ENCODE measurements at regions not wholly inside any gene's neighbourhood (a gene's known extent, or its start where the extent isn't known, plus 50 kb on each side); places are given as distances from the start of the nearest gene placed in this dataset.
A peak's percentile ranks its signal among the peaks of the same experiment; 100 is the strongest.

DNA sequence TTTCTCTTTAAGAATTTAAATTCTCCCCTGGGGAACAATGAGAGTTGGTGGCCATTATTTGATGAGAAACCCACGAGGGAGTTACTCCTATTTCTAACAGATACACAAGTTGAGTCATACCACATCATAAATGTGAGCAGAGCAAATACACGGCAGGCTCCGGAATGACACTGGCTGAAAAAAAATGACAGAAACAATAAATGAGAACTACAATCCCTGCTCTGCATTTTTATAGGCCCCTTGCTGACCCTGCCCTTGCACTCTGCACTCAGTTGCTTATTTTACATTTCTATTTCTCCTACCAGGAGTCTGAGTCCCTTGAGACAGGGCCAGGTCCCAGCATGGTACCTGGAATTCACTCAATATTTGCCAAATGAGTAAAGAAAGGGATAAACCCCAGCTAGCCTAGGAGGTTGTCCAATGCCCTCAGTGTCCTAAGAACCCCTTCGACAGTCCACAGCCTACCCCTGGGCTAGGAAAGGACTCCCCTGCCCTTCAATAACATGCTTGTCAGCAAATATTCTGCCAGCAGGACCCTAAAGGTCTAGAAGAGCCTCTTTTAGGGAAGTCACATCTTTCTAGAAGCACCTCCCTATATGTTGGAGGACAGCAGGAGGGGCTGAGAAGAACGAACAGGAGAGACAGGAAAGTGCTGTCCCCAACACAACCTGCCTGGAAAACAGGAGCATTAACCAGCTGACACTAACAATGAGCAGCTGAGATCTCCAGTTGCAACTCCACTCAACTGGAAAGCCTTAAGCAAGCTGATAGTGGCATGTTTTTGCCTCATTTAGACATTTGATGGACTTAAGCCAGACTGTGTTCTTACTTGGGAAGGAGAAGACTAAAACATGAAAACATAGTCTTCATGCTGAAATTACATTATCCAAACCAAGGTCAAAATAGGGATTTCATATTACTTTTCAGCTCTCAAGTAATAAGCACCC is 191.2 kb downstream of the ACTL7B start:
- DNase-seq (ENCODE audit: low read depth), result no peak
- no peak overlapping the region for H3K4me3 ChIP-seq (ENCODE audit: low read depth, low read length)

DNA sequence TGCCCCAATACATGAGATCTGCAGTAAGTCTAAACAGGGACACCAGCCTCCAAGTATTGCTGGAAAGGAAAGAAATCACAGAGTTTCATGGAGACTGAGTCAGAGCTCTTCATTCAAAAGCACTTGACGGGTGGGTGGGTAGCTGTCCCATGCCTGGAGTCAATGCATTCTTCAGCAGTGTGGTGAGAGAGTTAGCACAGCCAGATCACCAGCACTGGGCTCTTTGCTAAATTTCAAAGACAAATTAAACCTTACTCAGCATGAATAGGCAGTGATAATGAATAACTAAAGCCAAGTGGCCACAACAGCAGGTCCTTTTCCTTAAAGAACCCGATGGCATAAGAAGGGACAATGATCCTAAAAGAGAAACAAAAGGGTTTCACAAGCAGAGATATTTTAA is 192.4 kb downstream of the ACTL7B start:
- DNase-seq (ENCODE audit: low read depth), result no peak
- H3K4me3 ChIP-seq (ENCODE audit: low read depth, low read length), result no peak overlapping the region

DNA sequence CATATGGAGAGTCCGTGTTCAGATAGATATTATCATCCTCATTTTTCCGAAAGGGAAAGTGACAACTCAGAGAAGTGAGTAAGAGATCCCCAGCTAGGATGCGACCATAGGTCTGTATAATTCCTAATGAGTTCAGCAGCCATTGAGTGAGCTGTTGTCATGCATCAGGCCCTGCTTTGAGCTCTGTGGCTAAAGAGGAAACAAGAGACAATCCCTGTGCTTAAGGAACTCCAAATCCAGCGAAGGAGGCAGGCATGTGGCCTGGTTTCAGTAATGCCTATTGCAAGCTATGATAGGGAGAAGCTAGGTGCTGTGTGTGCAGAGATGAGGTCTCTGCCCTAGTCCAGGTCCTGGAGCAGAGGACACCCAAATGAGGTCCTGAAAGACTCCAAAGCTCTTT is 192.8 kb downstream of the ACTL7B start:
- H3K4me3 ChIP-seq (ENCODE audit: low read depth, low read length), result no peak overlapping the region
- no peak for DNase-seq (ENCODE audit: low read depth)

DNA sequence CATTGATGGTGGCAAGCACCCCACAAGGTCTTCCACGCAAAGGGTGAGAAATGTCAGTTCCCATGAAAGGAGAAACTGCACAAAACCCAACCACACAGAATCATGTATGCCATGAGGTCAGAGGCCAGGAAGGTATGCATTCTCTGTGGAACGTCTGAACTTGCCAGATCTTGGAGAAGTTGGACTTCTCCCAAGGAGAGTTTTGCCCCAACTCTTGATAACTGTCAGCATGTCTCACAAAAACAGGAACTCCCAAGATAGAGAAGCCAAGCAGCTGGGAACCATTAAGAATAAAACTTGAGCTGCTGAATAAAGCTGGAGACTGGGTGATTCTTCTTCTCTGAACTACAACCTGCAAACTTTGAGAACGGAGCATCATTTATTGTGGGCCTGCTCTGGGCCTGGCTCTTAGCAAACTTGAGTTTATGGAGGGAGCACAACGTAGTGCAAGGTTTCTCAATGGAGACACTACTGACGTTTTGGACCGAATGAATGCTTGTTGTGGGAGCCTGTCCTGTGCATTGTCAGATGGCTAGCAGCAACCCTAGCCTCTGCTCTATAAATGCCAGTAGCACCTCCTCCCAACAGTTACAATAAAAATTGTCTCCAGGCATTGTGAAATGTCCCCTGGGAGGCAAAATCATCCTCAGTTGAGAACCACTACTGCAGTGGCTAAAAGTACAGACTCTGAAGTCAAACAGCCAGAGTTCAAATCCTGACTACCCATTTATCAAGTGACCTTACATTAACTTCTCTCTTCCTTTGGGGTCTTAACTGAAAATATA is 193.5 kb downstream of the ACTL7B start:
- no peak overlapping the region for H3K4me3 ChIP-seq (ENCODE audit: low read depth, low read length)
- no peak for DNase-seq (ENCODE audit: low read depth)

DNA sequence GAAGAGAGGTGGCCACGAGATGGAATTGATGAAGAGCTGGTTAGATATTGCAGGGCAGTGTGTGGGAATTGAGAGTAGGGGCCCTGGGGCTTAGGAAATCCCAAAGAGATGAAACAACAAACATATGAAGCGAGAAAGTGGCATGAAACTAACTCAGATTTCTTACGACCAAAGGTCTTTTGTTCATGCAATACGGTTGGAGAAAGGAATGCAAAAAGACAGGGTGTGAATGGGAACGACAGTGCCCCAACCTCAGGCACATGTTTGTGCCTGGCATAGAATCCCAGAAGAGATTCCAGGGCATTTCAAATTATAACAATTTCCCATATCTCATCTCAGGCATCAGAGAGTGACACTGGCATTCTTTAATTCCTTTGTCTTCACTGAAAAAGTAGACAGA is 199.2 kb downstream of the ACTL7B start:
- H3K4me3 ChIP-seq (ENCODE audit: low read depth, low read length), result no peak overlapping the region
- no peak for DNase-seq (ENCODE audit: low read depth)

DNA sequence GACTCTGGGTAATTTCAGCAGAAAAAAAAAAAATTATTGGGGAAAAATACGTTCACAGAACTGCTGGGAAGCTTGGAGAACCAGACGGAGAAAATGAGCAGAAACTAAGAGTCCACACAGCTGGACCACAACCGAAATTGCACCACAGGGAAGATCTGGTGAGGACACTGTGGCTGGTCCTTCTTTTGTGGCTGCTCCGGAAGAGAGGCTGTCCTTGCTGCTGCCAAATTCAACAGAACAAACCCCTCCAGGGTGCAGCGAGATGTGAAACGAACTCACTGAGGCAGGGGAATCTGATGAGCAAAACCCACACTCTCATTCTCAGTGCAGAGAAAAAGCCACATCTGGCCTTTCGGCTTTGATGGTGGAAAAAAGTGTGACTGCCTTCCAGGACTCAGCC is 200.0 kb downstream of the ACTL7B start:
- H3K4me3 ChIP-seq (ENCODE audit: low read depth, low read length), result no peak overlapping the region
- DNase-seq (ENCODE audit: low read depth), result no peak

DNA sequence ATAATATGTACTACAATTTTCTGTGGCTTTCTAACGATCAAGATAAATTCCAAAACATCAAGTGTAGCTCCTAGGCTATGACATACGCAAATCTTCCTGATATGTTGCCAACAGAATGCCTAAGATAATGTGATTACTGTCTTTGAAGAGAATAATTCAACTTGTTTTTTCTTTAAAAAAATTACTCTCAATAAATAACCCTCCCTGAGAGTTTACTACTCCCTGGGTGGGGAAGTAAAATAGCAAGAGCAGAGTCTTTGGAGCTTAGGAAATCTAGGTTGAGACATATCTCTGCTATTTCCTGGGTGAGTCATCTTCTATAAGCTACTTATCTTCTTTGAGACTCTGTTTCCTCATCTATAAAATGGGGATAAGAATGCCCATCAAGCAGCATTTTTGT is 201.2 kb downstream of the ACTL7B start:
- H3K4me3 ChIP-seq (ENCODE audit: low read depth, low read length), result no peak overlapping the region
- DNase-seq (ENCODE audit: low read depth), result no peak

DNA sequence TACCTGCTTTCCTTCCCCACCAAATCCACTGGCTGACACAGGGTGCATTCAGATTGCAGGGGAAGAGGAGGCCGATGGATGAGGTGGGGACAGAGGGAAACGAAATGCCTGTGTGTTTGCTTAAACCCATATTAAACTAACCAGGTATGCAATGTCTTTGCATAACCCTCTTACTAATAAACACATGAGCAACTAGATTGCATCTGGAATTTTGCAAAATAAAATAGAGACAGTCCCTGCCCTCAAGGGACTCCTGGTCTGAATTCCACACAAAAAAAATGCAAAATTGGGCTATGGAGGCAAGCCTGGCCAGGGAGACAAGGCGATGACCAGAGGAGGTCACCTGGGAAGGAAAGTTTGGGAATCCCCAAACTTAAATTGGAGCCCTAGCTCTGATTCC is 202.9 kb downstream of the ACTL7B start:
- DNase-seq (ENCODE audit: low read depth), result no peak

DNA sequence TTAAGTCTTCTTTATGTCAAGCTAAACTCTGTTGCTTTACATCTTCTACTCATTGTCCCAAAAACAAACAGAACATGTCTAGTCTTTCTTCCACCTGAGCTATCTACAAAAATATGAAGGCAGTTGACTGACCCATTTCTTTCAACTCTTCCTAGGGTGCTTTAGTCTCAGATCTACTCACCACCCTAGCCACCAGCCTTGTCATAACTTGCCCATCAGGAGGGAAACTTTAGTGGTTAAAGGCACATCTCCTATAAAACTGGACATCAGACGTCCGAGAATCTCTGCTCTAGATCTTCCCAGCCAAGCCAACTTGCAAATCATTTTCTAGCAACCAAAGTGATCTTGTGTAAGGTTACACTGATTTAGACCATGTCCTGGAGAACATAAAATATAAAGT is 205.0 kb downstream of the ACTL7B start:
- DNase-seq (ENCODE audit: low read depth), result no peak
- H3K4me3 ChIP-seq (ENCODE audit: low read depth, low read length), result no peak overlapping the region

More for the DNA sequence above, 202.9 kb downstream of the ACTL7B start:
- no peak overlapping the region for H3K4me3 ChIP-seq (ENCODE audit: low read depth, low read length)

DNA sequence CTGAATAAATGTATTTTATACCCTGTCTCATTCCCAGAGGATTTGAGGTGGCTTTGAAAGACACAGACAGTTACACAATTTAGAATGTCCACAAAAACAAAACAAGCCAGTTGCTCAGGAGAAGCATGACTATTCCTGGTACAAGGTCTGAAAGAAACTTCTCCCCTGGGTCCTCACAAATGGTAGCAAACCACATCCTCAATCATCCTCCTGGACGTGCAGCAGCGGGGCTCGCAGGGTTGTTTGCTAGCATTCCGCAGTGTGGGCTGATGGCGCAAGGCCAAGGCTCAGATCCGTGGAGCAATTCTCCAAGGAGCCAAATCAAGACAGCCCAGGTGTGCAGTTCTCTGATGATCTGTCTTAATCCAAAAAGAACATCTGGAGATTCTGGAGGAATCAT is 210.3 kb downstream of the ACTL7B start:
- H3K4me3 ChIP-seq (ENCODE audit: low read depth, low read length), result no peak overlapping the region
- DNase-seq (ENCODE audit: low read depth), result peak; percentile 23

DNA sequence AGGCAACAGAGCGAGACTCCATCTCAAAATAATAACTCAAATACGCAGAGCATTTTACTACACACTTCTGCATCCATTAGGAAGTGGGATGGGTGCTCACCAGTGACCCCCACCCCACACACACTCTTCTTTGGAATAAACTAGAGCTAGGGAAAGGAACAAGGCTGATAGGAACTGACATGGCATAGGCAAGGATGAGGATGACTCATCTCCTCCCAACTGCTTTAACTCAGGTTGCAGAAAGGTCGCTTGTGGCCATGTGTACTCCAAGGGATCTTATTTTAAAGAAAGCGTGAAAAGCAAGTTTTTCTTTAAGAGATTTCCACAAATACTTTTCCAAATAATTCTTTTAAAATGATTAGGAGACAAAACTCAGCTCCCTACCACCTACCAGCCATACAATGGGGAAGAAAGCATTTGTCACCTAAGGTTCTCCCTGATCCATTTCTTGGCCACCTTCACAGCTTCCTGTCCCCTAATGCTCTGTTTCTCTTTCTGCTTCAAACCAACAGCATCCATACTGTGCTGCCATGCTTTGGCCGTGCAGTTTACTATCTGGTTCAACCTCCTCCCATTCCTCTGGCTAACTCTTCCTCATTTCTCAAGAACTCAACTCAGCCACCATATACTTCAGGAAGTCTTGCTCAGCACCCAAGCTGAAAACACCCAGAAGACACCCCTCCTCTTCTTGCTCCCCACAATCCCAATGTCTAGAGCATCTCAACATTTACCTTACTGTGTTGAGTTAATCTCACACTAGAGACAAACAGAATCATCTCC is 211.9 kb downstream of the ACTL7B start:
- H3K4me3 ChIP-seq (ENCODE audit: low read depth, low read length), result no peak overlapping the region
- DNase-seq (ENCODE audit: low read depth), result no peak

DNA sequence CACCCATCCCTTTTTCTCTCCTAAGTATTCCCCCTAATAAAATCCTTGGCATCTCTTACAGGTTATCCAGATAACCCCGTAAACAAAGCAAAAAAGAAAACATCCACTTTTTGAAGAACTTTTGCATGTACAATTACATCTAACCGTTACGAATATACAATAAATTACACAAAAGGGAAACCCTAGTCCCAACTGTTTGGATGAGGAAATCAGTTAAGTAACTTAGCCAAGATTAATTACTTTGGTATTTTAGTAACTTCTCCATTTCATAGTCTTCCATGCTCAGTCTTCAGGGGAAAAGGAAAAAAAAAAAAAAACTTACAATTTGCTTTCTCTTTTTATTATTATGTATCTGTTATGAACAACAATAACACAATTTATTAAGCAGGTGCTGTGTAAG is 212.9 kb downstream of the ACTL7B start:
- H3K4me3 ChIP-seq (ENCODE audit: low read depth, low read length), result no peak overlapping the region
- no peak for DNase-seq (ENCODE audit: low read depth)

DNA sequence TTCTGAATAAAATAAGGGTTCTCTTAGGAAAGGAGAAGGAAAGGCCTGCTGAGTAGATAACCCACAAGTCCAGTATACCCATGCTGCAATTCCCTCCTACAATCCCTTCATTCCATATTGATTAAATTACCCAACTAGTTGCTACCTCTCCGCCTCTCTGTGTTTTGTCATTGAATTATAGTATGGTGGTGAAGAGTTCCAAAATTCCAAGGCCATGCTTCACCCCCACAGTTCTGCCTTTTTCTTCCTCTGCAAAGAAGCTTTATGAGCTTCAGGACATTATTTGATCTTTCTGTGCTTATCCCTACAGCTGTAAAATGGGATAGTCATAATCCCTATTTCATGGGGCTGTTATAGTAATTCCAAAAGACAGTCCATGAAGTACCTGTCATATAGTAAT is 215.6 kb downstream of the ACTL7B start:
- H3K4me3 ChIP-seq (ENCODE audit: low read depth, low read length), result no peak overlapping the region
- no peak for DNase-seq (ENCODE audit: low read depth)

DNA sequence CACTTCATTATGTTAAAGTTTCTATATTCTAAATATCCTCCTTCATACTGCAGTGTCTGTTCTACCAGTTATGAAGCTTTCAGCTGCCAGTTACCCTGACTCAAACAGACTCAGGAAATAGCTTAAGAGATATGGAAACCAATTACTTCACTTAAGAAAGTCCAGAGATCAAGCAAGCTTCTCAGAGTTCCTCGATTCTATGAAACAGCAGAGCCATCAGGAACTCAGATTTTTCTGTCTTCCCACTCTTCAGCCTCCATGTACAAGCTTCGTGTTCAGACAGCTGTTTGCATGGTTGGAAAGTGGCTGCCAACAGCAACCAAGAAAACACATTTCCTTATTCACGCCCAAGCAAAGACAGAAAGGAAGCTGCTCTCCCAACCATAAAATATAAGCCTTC is 216.1 kb downstream of the ACTL7B start:
- no peak overlapping the region for H3K4me3 ChIP-seq (ENCODE audit: low read depth, low read length)
- no peak for DNase-seq (ENCODE audit: low read depth)

DNA sequence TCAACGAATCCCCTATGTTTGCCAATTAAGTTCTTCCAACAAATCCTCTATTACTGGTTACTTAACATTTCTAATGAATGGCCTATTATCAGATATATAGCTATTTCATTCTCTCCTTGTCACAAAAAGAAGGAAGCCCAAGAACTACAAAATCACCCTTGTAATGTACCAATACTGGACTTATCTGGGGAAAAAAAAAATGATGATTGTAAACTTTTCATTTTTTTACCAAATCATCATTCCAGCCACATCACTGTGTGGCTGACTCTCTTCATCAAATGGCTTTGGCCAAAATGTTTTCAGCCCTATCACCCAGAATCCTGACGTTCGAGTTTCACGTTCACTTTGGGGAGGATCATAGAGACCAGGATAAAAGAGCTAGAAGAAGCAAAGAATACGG is 216.7 kb downstream of the ACTL7B start:
- DNase-seq (ENCODE audit: low read depth), result no peak
- H3K4me3 ChIP-seq (ENCODE audit: low read depth, low read length), result no peak overlapping the region

DNA sequence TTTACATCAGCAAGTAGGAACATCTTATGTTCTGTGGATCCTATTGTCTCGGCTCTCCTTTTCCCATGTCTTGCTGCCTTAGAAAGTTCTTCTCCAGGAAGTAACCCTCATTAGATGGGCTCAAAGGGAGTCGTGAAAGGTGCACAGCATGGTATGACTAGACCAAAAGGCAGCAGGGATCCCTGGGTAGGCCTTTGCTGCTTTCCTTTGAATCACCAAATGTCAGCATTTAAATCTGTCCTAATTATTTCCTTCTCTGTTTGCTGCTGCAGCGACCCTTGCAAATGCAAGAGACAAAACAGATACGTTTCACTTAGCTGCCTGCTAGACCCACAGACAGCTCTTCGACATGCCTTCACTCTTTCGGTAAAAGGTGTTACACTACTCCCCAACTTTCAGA is 218.4 kb downstream of the ACTL7B start:
- DNase-seq (ENCODE audit: low read depth), result no peak

DNA sequence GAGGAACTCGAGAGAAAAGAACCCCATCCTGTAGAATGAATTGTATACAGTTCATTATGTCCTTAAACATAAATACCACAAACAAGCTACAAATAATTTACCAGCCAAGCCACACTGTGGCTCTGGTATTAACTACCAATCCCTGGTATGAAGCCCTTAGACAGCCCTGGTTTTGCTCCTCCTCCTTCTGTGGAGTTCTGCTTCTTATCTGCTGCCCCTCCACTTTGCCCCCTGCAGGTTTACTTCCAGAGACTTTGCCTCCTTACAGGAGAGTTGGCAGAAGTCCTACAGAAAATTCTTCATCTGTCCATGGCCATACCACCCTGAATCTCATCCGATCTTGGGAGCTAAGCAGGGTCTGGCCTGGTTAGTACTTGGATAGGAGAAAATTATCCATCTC is 219.8 kb downstream of the ACTL7B start:
- no peak overlapping the region for H3K4me3 ChIP-seq (ENCODE audit: low read depth, low read length)
- no peak for DNase-seq (ENCODE audit: low read depth)

More for the DNA sequence above, 218.4 kb downstream of the ACTL7B start:
- no peak overlapping the region for H3K4me3 ChIP-seq (ENCODE audit: low read depth, low read length)

DNA sequence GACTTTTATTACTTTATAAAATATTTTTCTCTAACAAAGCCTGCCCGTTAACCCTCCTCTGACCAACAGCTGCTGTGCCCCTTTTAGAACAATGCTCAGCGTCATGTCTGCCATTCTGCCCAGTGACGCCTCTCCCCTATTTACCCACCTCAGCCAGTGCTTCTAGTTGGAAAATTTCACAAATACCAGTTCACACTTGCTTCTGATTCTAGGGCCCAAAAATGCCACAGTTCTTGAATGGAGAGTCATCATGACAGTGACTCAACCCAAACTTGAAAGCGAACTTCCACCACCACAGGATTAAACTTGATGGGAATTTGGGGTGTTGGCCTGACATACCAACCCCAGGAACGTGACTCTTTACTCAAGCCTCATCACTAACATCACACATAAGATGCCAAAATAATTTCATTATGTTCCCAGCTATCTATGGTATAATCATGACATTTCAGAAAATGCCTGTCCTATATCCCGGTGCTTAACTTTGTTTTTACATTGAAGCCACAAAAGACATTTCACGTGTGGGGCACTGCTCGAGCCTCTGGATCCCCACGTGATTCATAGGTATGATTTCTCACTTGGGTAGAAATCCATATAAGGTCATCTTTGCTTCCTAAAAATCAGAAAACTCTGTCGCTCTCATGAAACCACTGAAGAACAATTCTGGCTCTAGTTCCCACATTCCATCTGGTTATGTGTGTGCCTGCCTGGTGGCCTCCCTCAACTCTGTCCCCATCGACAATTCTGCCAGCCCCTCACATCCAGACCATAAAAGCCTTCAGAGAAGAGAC is 220.9 kb downstream of the ACTL7B start:
- H3K4me3 ChIP-seq (ENCODE audit: low read depth, low read length), result no peak overlapping the region
- no peak for DNase-seq (ENCODE audit: low read depth)

DNA sequence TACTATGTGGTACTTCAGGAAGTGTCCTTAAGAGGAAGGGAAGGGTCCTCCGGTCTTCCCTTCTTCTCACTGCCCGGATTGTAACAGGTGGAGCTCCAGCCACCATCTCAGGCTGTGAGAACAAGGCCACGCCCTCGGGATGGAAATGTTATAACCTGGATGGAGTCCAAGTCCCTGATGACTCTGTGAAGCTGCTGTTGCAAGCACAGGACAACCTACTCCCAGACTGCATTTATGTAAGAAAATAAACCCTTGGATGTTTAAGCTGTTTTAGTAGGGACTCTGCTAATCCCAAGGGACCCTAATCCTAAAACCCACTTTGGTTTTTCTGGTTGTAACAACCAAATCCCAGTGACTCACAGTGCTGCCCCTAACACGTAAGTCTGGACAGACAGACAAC is 221.6 kb downstream of the ACTL7B start:
- DNase-seq (ENCODE audit: low read depth), result no peak

More for the DNA sequence above, 221.6 kb downstream of the ACTL7B start:
- H3K4me3 ChIP-seq (ENCODE audit: low read depth, low read length), result no peak overlapping the region

All from skeletal muscle cell (primary cell).